SK-N-SH treated with all-trans-retinoic acid at 6 μM for 48 hours (cell line): ENCODE measurements at regions not wholly inside any gene's neighbourhood (a gene's known extent, or its start where the extent isn't known, plus 50 kb on each side); places are given as distances from the start of the nearest gene placed in this dataset.

Experiments
- ARNTL ChIP-seq: fragments of 450-650 bp; formaldehyde crosslinking; IDR thresholded peaks from 2 replicates; pipeline ENCODE4 v1.5.0; 2020; ENCODE audit warnings: low read depth, mild to moderate bottlenecking, moderate library complexity, borderline replicate concordance
- BACH2 ChIP-seq: fragments of 250-450 bp; sonication (Bioruptor Pico); IDR thresholded peaks from 2 replicates; pipeline ENCODE4 v1.9.0; 2021; ENCODE audit warnings: mild to moderate bottlenecking, borderline replicate concordance
- CREB5 ChIP-seq: fragments of 250-450 bp; sonication (Bioruptor Pico); IDR thresholded peaks from 2 replicates; pipeline ENCODE4 v1.5.1; 2020; ENCODE audit warnings: low read depth, mild to moderate bottlenecking, moderate library complexity
- GLIS3 ChIP-seq: fragments of 250-450 bp; sonication (Bioruptor Pico); IDR thresholded peaks from 2 replicates; pipeline ENCODE4 v1.5.0; 2020; ENCODE audit warnings: mild to moderate bottlenecking, moderate library complexity
- OSR1 ChIP-seq: fragments of 250-450 bp; sonication (Bioruptor Pico); IDR thresholded peaks from 2 replicates; pipeline ENCODE4 v1.8.0; 2022; ENCODE audit warnings: moderate library complexity, mild to moderate bottlenecking, inconsistent platforms
- PATZ1 ChIP-seq: fragments of 250-450 bp; sonication (Bioruptor Pico); IDR thresholded peaks from 2 replicates; pipeline ENCODE4 v1.8.0; 2020; ENCODE audit warnings: mild to moderate bottlenecking, moderate library complexity, borderline replicate concordance
- PPARA ChIP-seq: fragments of 250-450 bp; sonication (Bioruptor Pico); IDR thresholded peaks from 2 replicates; pipeline ENCODE4 v1.5.0; 2020; ENCODE audit warnings: mild to moderate bottlenecking, borderline replicate concordance
- RARB ChIP-seq: fragments of 250-450 bp; sonication (Bioruptor Pico); IDR thresholded peaks from 2 replicates; pipeline ENCODE4 v1.8.0; 2021; ENCODE audit warnings: mild to moderate bottlenecking, moderate library complexity
- TOX ChIP-seq: fragments of 250-450 bp; sonication (Bioruptor Pico); IDR thresholded peaks from 2 replicates; pipeline ENCODE4 v1.8.0; 2021; ENCODE audit warnings: mild to moderate bottlenecking, moderate library complexity, borderline replicate concordance
- TSHZ2 ChIP-seq: fragments of 250-450 bp; sonication (Bioruptor Pico); IDR thresholded peaks from 2 replicates; pipeline ENCODE4 v1.5.0; 2020; ENCODE audit warnings: mild to moderate bottlenecking, moderate library complexity
- ZC3H10 ChIP-seq: fragments of 250-450 bp; sonication (Bioruptor Pico); IDR thresholded peaks from 2 replicates; pipeline ENCODE4 v1.5.1; 2021; ENCODE audit warnings: mild to moderate bottlenecking, moderate library complexity
- ZFP3 ChIP-seq: fragments of 250-450 bp; sonication (Bioruptor Pico); IDR thresholded peaks from 2 replicates; pipeline ENCODE4 v1.5.0; 2020; ENCODE audit warnings: mild to moderate bottlenecking, moderate library complexity
- ZFP30 ChIP-seq: fragments of 450-650 bp; formaldehyde crosslinking; IDR thresholded peaks from 2 replicates; pipeline ENCODE4 v1.5.0; 2022; ENCODE audit warnings: mild to moderate bottlenecking, moderate library complexity
- ZNF70 ChIP-seq: fragments of 450-650 bp; formaldehyde crosslinking; IDR thresholded peaks from 2 replicates; pipeline ENCODE4 v1.5.0; 2020; ENCODE audit warnings: mild to moderate bottlenecking, moderate library complexity

- no peak for TF ChIP-seq PATZ1
- no peak for TF ChIP-seq BACH2 (CRISPR knock-in tag)
- no peak for TF ChIP-seq ZNF70 (CRISPR knock-in tag)
- no peak for TF ChIP-seq CREB5 (CRISPR knock-in tag)
- no peak for TF ChIP-seq GLIS3 (CRISPR knock-in tag)
- no peak for TF ChIP-seq OSR1 (CRISPR knock-in tag)
- no peak for TF ChIP-seq ZFP3 (CRISPR knock-in tag)
- no peak for TF ChIP-seq TOX (CRISPR knock-in tag)
- TF ChIP-seq ZFP30 (CRISPR knock-in tag), result no peak
- TF ChIP-seq ZC3H10 (CRISPR knock-in tag), result no peak
- TF ChIP-seq RARB (CRISPR knock-in tag), result no peak
- no peak for TF ChIP-seq TSHZ2 (CRISPR knock-in tag)
- TF ChIP-seq ARNTL (CRISPR knock-in tag), result no peak
- TF ChIP-seq PPARA (CRISPR knock-in tag), result no peak
These were observed 66.1 kb upstream of the SPON1 start for GRCh38 chr11:13896175-13896980.
